WTC11 (cell line): ENCODE measurements at regions not wholly inside any gene's neighbourhood (a gene's known extent, or its start where the extent isn't known, plus 50 kb on each side); places are given as distances from the start of the nearest gene placed in this dataset.

ENCODE experiments used
- ATAC-seq: fragments of 200-7000 bp; cut with Tn5 transposase; 2 replicates; pipeline ENCODE4 v1.10.0; 2021; ENCODE audit warnings: mild to moderate bottlenecking, moderate library complexity
- CTCF ChIA-PET: fragments of 300-600 bp; sonication (Branson Sonifier 250); formaldehyde crosslinking; loops from one replicate; lab custom pipeline; 2021; ENCODE audit warnings: antibody characterized with exemption; lab: Charles Lee
- POLR2A ChIA-PET: fragments of 350-600 bp; sonication (Branson Sonifier 250); formaldehyde crosslinking; loops from one replicate; lab custom pipeline; 2021; ENCODE audit warnings: antibody characterized with exemption; lab: Charles Lee
- DNase-seq: peaks from one replicate; pipeline ENCODE4 v3.0.0; 2021; ENCODE audit warnings: low spot score
- H3K27ac Mint-ChIP-seq: 2 replicates; pipeline ENCODE4 v1.8.0; 2021; ENCODE audit warnings: mixed read lengths
- H3K27me3 Mint-ChIP-seq: 2 replicates; pipeline ENCODE4 v1.8.0; 2021; ENCODE audit warnings: low read depth, mild to moderate bottlenecking, moderate library complexity, mixed read lengths
- H3K36me3 Mint-ChIP-seq: 2 replicates; pipeline ENCODE4 v1.8.0; 2021; ENCODE audit warnings: mixed read lengths
- H3K4me1 Mint-ChIP-seq: 2 replicates; pipeline ENCODE4 v1.8.0; 2022; ENCODE audit warnings: mixed read lengths
- H3K4me3 Mint-ChIP-seq: 2 replicates; pipeline ENCODE4 v1.8.0; 2021; ENCODE audit warnings: mild to moderate bottlenecking, moderate library complexity, mixed read lengths
- H3K9me3 Mint-ChIP-seq: 2 replicates; pipeline ENCODE4 v1.8.0; 2021; ENCODE audit warnings: mixed read lengths
- FOXP1 ChIP-seq: sonication (generic); formaldehyde crosslinking; IDR thresholded peaks from 2 replicates; pipeline ENCODE4 v1.8.0; 2022; ENCODE audit warnings: missing genetic modification reagents, mild to moderate bottlenecking, moderate library complexity, borderline replicate concordance
- JUN ChIP-seq: sonication (generic); formaldehyde crosslinking; IDR thresholded peaks from 2 replicates; pipeline ENCODE4 v1.8.0; 2023; ENCODE audit warnings: mild to moderate bottlenecking, missing genetic modification reagents
- NFE2L1 ChIP-seq: sonication (generic); formaldehyde crosslinking; IDR thresholded peaks from 2 replicates; pipeline ENCODE4 v1.8.1; 2023; ENCODE audit warnings: missing genetic modification reagents
- NFYB ChIP-seq: sonication (generic); formaldehyde crosslinking; conservative IDR thresholded peaks from 2 replicates; pipeline ENCODE4 v1.8.0; 2022; ENCODE audit warnings: low read depth, missing genetic modification reagents
- RORB ChIP-seq: fragments of 250-450 bp; sonication (Bioruptor Pico); IDR thresholded peaks from 2 replicates; pipeline ENCODE4 v1.9.0; 2021; ENCODE audit warnings: mild to moderate bottlenecking
- SMAD4 ChIP-seq: sonication (generic); formaldehyde crosslinking; IDR thresholded peaks from 2 replicates; pipeline ENCODE4 v1.8.0; 2022; ENCODE audit warnings: mild to moderate bottlenecking, missing genetic modification reagents
- TCF7 ChIP-seq: sonication (generic); formaldehyde crosslinking; IDR thresholded peaks from 2 replicates; pipeline ENCODE4 v1.8.0; 2022; ENCODE audit warnings: mild to moderate bottlenecking, low read depth, missing genetic modification reagents, moderate library complexity
- TEAD1 ChIP-seq: sonication (generic); formaldehyde crosslinking; IDR thresholded peaks from 2 replicates; pipeline ENCODE4 v1.8.0; 2022; ENCODE audit warnings: mild to moderate bottlenecking, missing genetic modification reagents
- ZNF121 ChIP-seq: sonication (generic); formaldehyde crosslinking; IDR thresholded peaks from 2 replicates; pipeline ENCODE4 v1.8.0; 2023; ENCODE audit warnings: missing genetic modification reagents
- ZNF263 ChIP-seq: sonication (generic); formaldehyde crosslinking; IDR thresholded peaks from 2 replicates; pipeline ENCODE4 v1.8.1; 2022; ENCODE audit warnings: low read depth, mild to moderate bottlenecking, moderate library complexity, missing genetic modification reagents
- ZNF396 ChIP-seq: fragments of 250-450 bp; sonication (Bioruptor Pico); IDR thresholded peaks from 2 replicates; pipeline ENCODE4 v1.8.0; 2021; ENCODE audit warnings: mild to moderate bottlenecking, moderate library complexity, borderline replicate concordance
- TF ChIP-seq, protein P1 (sequence below): sonication (generic); formaldehyde crosslinking; IDR thresholded peaks from 2 replicates; pipeline ENCODE4 v1.8.1; 2022; ENCODE audit warnings: low read depth, missing genetic modification reagents, borderline replicate concordance
- TF ChIP-seq, protein P2 (sequence below): fragments of 250-450 bp; sonication (Bioruptor Pico); conservative IDR thresholded peaks from 2 replicates; pipeline ENCODE4 v1.9.0; 2021; ENCODE audit warnings: mild to moderate bottlenecking
- TF ChIP-seq, protein P3 (sequence below): sonication (generic); formaldehyde crosslinking; IDR thresholded peaks from 2 replicates; pipeline ENCODE4 v1.8.1; 2022; ENCODE audit warnings: mild to moderate bottlenecking, moderate library complexity, missing genetic modification reagents
- TF ChIP-seq, protein P4 (sequence below): sonication (generic); formaldehyde crosslinking; IDR thresholded peaks from 2 replicates; pipeline ENCODE4 v1.8.0; 2022; ENCODE audit warnings: mild to moderate bottlenecking, missing genetic modification reagents
- TF ChIP-seq, protein P5 (sequence below): fragments of 250-450 bp; sonication (Bioruptor Pico); IDR thresholded peaks from 2 replicates; pipeline ENCODE4 v1.8.0; 2021; ENCODE audit warnings: mild to moderate bottlenecking
- TF ChIP-seq, protein P6 (sequence below): sonication (generic); formaldehyde crosslinking; IDR thresholded peaks from 2 replicates; pipeline ENCODE4 v1.8.0; 2023; ENCODE audit warnings: missing genetic modification reagents, mild to moderate bottlenecking, borderline replicate concordance
- TF ChIP-seq, protein P7 (sequence below): sonication (generic); formaldehyde crosslinking; IDR thresholded peaks from 2 replicates; pipeline ENCODE4 v1.8.0; 2022; ENCODE audit warnings: mild to moderate bottlenecking, missing genetic modification reagents
- TF ChIP-seq, protein P8 (sequence below): fragments of 250-450 bp; sonication (Bioruptor Pico); IDR thresholded peaks from 2 replicates; pipeline ENCODE4 v1.9.0; 2021; ENCODE audit warnings: mild to moderate bottlenecking

DNA sequence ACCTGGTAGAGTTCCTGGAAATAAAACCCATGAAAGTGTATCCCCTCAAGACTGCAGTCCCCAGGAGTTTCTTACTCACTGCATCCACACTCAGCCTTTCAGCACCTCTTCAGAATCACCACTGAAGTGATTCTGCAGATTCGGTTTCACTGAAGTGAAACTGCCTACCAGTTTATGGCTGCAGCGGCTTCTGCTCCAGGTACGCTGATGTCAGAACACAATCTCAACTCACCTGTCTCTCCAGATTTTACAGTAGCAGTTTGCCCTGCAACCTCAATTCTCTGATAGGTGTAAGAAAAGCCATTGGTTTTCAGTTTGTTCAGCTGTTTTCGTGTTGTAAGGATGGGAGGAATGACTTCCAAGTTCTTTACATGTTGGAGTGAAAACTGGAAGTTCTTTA is 124.8 kb downstream of the TSN start:
- H3K27ac Mint-ChIP-seq = no peak overlapping the region

DNA sequence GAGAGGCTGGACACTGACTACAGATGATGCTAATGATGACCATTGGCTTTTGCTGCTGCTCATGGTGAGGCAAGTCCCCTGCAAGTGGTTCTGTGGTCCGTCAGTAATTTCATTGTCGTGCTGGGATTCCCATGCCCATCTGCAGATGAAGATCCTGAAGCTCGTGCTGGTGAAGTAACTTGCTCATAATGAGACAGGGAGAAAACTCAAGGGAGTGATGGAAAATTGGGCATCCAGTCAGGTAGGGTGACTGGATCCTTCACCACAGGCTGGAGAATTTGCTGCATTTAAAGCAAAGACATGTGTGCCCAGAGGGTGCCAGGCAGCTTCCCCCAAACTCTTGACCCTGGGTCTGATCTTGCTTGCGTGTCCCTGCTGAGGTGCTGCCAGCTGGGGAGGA is 125.6 kb downstream of the TSN start:
- H3K27me3 Mint-ChIP-seq = peaks cover 7% of the 10 kb centered on the region
- H3K4me1 Mint-ChIP-seq = peaks cover 14% of the 10 kb centered on the region
- peaks cover 8% of the 10 kb centered on the region for H3K9me3 Mint-ChIP-seq
- 0 out of 2 replicates have a peak, but pooled peaks cover 3% of the 10 kb centered on the region for H3K36me3 Mint-ChIP-seq
- no peak overlapping the region for H3K4me3 Mint-ChIP-seq
- H3K27ac Mint-ChIP-seq = no peak overlapping the region
- no peak for ATAC-seq
- POLR2A ChIA-PET = no interaction called here
- CTCF ChIA-PET = interaction anchor here (1.5 kb wide), 1 partner anchor 17 kb away, joined by 3 read pairs; no protein-coding TSS in a partner anchor
- no peak for DNase-seq
- no peak for TF ChIP-seq ZNF396 (CRISPR knock-in tag)
- no peak for TF ChIP-seq FOXP1 (CRISPR knock-in tag)
- TF ChIP-seq, protein P1, sequence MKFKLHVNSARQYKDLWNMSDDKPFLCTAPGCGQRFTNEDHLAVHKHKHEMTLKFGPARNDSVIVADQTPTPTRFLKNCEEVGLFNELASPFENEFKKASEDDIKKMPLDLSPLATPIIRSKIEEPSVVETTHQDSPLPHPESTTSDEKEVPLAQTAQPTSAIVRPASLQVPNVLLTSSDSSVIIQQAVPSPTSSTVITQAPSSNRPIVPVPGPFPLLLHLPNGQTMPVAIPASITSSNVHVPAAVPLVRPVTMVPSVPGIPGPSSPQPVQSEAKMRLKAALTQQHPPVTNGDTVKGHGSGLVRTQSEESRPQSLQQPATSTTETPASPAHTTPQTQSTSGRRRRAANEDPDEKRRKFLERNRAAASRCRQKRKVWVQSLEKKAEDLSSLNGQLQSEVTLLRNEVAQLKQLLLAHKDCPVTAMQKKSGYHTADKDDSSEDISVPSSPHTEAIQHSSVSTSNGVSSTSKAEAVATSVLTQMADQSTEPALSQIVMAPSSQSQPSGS (CRISPR knock-in tag) = no peak
- no peak for TF ChIP-seq RORB
- TF ChIP-seq, protein P2, sequence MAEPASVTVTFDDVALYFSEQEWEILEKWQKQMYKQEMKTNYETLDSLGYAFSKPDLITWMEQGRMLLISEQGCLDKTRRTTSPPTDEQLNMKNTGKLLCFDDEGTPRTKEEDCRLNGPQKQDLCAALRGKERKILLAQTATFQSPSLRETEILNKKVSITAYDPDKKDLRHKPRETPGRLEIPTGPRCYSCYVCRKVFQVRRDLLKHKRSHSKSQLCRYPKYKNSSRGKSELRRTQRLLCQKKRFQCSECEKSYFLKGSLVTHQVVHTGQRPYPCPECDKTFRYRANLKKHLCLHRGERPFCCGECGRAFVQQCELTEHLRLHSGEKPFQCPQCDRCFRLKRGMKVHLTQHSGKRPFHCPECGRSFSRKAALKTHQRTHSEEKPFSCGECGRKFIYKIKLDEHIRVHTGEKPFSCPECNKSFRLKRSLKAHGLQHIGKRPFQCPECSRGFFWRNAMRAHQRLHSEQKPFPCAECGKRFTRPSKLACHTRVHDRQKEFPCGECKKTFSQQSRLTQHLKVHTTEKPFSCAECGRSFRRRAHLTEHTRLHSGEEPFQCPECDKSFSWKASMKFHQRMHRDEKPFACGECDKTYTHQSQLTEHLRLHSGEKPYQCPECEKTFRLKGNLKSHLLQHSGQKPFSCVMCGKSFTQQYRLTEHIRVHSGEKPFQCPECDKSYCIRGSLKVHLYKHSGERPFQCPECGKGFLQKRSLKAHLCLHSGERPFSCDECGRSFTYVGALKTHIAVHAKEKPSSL = no peak
- TF ChIP-seq, protein P3, sequence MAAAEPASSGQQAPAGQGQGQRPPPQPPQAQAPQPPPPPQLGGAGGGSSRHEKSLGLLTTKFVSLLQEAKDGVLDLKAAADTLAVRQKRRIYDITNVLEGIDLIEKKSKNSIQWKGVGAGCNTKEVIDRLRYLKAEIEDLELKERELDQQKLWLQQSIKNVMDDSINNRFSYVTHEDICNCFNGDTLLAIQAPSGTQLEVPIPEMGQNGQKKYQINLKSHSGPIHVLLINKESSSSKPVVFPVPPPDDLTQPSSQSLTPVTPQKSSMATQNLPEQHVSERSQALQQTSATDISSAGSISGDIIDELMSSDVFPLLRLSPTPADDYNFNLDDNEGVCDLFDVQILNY (CRISPR knock-in tag) = no peak

More for the DNA sequence above, 124.8 kb downstream of the TSN start:
- ChIA-PET CTCF (no interaction called here), POLR2A (no interaction called here)
- DNase-seq (no peak), ATAC-seq (no peak)
- peaks cover 7% of the 10 kb centered on the region for H3K27me3 Mint-ChIP-seq
- no peak overlapping the region for H3K4me3 Mint-ChIP-seq
- peaks cover 14% of the 10 kb centered on the region for H3K4me1 Mint-ChIP-seq
- peaks cover 8% of the 10 kb centered on the region for H3K9me3 Mint-ChIP-seq
- H3K36me3 Mint-ChIP-seq = 0 out of 2 replicates have a peak, but pooled peaks cover 3% of the 10 kb centered on the region
- no peak for TF ChIP-seq RORB
- TF ChIP-seq, protein P4, sequence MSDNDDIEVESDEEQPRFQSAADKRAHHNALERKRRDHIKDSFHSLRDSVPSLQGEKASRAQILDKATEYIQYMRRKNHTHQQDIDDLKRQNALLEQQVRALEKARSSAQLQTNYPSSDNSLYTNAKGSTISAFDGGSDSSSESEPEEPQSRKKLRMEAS = no peak
- no peak for TF ChIP-seq NFYB (CRISPR knock-in tag)
- TF ChIP-seq TCF7 (CRISPR knock-in tag) = no peak
- TF ChIP-seq JUN = no peak
- TF ChIP-seq SMAD4 (CRISPR knock-in tag) = no peak
- TF ChIP-seq NFE2L1 (CRISPR knock-in tag) = no peak
- TF ChIP-seq, protein P5, sequence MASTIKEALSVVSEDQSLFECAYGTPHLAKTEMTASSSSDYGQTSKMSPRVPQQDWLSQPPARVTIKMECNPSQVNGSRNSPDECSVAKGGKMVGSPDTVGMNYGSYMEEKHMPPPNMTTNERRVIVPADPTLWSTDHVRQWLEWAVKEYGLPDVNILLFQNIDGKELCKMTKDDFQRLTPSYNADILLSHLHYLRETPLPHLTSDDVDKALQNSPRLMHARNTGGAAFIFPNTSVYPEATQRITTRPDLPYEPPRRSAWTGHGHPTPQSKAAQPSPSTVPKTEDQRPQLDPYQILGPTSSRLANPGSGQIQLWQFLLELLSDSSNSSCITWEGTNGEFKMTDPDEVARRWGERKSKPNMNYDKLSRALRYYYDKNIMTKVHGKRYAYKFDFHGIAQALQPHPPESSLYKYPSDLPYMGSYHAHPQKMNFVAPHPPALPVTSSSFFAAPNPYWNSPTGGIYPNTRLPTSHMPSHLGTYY (CRISPR knock-in tag) = no peak
- TF ChIP-seq TEAD1 (CRISPR knock-in tag) = no peak
- TF ChIP-seq, protein P6, sequence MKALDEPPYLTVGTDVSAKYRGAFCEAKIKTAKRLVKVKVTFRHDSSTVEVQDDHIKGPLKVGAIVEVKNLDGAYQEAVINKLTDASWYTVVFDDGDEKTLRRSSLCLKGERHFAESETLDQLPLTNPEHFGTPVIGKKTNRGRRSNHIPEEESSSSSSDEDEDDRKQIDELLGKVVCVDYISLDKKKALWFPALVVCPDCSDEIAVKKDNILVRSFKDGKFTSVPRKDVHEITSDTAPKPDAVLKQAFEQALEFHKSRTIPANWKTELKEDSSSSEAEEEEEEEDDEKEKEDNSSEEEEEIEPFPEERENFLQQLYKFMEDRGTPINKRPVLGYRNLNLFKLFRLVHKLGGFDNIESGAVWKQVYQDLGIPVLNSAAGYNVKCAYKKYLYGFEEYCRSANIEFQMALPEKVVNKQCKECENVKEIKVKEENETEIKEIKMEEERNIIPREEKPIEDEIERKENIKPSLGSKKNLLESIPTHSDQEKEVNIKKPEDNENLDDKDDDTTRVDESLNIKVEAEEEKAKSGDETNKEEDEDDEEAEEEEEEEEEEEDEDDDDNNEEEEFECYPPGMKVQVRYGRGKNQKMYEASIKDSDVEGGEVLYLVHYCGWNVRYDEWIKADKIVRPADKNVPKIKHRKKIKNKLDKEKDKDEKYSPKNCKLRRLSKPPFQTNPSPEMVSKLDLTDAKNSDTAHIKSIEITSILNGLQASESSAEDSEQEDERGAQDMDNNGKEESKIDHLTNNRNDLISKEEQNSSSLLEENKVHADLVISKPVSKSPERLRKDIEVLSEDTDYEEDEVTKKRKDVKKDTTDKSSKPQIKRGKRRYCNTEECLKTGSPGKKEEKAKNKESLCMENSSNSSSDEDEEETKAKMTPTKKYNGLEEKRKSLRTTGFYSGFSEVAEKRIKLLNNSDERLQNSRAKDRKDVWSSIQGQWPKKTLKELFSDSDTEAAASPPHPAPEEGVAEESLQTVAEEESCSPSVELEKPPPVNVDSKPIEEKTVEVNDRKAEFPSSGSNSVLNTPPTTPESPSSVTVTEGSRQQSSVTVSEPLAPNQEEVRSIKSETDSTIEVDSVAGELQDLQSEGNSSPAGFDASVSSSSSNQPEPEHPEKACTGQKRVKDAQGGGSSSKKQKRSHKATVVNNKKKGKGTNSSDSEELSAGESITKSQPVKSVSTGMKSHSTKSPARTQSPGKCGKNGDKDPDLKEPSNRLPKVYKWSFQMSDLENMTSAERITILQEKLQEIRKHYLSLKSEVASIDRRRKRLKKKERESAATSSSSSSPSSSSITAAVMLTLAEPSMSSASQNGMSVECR (CRISPR knock-in tag) = no peak
- TF ChIP-seq FOXP1 (CRISPR knock-in tag) = no peak
- TF ChIP-seq ZNF121 (CRISPR knock-in tag) = no peak
- TF ChIP-seq, protein P7, sequence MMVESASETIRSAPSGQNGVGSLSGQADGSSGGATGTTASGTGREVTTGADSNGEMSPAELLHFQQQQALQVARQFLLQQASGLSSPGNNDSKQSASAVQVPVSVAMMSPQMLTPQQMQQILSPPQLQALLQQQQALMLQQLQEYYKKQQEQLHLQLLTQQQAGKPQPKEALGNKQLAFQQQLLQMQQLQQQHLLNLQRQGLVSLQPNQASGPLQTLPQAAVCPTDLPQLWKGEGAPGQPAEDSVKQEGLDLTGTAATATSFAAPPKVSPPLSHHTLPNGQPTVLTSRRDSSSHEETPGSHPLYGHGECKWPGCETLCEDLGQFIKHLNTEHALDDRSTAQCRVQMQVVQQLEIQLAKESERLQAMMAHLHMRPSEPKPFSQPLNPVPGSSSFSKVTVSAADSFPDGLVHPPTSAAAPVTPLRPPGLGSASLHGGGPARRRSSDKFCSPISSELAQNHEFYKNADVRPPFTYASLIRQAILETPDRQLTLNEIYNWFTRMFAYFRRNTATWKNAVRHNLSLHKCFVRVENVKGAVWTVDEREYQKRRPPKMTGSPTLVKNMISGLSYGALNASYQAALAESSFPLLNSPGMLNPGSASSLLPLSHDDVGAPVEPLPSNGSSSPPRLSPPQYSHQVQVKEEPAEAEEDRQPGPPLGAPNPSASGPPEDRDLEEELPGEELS (CRISPR knock-in tag) = no peak
- TF ChIP-seq, protein P8, sequence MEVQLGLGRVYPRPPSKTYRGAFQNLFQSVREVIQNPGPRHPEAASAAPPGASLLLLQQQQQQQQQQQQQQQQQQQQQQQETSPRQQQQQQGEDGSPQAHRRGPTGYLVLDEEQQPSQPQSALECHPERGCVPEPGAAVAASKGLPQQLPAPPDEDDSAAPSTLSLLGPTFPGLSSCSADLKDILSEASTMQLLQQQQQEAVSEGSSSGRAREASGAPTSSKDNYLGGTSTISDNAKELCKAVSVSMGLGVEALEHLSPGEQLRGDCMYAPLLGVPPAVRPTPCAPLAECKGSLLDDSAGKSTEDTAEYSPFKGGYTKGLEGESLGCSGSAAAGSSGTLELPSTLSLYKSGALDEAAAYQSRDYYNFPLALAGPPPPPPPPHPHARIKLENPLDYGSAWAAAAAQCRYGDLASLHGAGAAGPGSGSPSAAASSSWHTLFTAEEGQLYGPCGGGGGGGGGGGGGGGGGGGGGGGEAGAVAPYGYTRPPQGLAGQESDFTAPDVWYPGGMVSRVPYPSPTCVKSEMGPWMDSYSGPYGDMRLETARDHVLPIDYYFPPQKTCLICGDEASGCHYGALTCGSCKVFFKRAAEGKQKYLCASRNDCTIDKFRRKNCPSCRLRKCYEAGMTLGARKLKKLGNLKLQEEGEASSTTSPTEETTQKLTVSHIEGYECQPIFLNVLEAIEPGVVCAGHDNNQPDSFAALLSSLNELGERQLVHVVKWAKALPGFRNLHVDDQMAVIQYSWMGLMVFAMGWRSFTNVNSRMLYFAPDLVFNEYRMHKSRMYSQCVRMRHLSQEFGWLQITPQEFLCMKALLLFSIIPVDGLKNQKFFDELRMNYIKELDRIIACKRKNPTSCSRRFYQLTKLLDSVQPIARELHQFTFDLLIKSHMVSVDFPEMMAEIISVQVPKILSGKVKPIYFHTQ (CRISPR knock-in tag) = no peak
- TF ChIP-seq ZNF263 (CRISPR knock-in tag) = no peak
